Kidney capillary endothelial cell (primary cell): ENCODE measurements at regions not wholly inside any gene's neighbourhood (a gene's known extent, or its start where the extent isn't known, plus 50 kb on each side); places are given as distances from the start of the nearest gene placed in this dataset.

Source experiments
- DNase-seq: peaks from one replicate; pipeline ENCODE4 v3.0.0-alpha.2; 2018; ENCODE audit warnings: low spot score

DNA sequence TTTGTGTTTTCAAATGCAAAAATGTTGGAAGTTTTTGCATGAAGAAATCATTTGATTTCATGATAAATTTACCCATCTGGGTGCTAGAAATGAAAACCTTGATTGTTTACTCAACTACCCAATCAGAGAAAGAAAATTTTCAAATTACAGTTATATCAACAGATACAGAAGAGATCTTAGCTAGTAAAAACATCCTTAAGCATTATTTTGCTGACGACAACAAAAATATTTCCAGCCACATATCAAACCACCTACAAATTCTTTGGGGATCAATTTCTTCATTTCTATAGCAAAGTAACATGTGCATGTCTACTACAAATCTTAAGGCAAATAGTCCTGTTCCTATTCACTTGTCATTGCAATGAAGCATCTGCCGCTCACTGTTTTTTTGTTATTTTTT is 530.3 kb downstream of the ZIC1 start:
- no peak for DNase-seq

DNA sequence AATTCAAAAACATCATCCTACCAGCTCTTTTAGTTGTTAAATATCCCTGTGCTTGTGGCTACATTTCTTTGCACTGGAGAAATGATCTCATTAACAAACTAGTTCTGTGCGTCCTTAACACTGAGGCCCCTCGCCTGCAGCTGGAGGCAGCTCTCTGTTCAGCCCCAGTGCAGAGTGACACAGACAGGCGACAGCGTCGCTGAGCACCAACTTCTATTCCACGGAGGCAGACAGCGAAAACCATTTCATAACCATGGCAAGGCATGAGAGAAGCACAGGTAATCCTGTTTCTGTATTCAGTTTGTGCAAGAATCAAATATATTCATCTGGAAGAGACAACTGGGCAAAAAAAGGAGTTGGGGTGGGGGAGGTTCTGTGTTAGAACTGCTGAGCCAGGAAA is 530.7 kb downstream of the ZIC1 start:
- DNase-seq: no peak

DNA sequence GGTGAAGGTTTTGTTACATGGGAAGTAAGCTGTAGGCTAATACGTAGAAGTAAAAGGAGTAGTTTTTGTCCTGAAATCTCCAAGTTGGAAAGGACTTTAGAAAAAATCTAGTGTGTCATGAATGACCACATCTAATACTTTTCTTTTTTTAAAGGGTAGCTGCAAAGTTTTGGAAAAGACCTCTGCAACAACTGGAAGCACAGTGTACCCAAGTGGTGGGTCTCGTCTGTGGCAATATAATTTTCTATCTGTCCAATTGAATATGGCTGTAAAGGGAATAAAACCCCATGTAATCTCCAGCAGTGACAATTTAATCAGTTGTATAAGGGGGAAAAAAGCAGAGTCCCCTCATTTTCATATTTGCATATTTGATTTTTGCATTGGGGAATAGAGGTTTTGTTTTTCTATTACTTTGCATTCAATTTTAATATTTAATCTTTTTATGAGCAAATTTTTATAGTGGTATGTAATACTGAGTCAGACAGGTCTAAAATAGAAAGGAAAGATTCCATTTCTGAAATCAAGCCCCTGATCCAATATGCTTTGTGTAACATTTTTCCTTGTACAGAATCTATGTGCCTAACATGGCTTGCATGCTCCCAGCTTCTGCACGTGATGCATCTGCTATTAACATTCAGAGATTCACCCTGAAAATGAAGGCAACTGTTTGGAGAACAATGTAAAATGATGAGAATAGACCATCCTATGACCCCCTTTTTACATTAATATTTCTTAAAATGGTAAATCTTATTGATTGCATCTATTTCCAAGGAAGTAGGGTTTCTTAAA is 531.4 kb downstream of the ZIC1 start:
- no peak for DNase-seq

DNA sequence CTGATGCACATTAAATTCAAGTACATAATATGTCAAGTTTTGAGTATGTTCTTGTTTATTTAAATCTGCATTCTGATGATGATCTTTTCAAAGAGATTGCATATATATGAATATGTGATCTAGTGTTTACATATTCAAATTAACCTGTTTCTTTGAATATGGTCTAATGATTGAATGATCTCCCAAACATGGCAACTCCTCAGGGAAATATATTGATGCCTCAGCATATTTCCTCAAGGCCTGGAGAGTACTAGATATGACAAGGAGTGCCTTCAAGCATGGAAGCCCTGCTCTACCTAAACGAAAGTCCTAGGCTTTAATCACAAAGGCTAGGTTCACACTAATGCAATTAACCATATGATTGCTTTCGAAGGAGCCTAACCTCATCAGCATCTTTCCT is 532.8 kb downstream of the ZIC1 start:
- no peak for DNase-seq

DNA sequence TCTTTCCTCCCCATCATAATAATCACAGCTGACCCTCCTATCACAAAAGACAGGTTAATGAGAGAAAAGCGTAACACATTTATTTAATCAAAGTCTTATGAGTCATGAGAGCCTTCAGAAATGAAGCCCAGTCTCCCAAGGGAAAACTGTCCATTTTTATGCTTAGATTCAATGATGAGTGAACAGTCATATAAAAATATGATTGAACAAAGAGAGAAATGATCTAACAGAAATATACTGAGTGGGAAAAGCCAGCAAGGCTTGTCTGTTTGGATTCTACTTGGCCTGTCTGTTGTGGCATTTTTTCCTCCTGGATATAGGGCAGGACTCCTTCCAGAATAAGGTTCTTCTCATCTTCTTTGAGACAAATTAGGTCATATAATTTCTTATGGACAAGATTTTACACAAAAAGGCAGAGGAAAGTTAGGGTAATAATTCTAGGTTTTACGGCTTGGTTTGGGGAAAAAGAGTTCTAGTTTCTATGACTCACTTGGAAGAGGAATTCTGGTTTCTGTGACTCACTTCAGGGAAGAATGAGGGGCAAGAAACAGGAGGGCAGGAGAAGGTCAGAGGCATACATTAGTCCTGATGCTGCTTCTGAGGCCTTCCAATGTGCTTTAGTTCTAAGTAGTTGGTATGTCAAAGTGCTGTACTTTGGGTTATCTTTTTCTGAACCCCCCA is 534.2 kb downstream of the ZIC1 start:
- DNase-seq: peak; percentile 58

DNA sequence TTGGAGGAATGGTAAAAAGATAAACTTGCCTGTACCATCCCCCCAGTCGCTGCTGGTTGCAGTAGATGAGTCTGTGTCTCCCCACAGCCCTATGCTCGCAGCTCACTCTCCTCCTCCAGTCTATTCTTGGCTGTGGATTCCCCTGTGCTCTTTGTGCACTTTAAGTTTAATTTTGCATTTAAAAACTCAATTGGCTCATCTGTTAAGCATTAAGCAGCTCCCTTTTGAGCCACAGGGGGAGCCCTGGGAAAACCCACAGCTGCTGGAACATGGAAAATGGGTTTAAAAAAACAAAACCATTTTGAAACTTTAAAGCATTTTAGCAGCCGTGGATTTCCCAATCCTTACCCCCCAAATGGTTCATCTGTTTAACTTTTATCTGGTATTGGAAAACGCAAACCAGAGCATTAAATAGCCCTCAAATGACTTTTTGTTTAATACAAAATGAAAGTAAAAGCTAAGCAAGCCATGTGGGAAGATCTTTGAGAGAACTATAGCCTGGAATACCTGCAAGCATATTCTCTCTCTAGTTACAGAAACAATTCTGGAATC is 536.9 kb downstream of the ZIC1 start:
- DNase-seq: no peak

DNA sequence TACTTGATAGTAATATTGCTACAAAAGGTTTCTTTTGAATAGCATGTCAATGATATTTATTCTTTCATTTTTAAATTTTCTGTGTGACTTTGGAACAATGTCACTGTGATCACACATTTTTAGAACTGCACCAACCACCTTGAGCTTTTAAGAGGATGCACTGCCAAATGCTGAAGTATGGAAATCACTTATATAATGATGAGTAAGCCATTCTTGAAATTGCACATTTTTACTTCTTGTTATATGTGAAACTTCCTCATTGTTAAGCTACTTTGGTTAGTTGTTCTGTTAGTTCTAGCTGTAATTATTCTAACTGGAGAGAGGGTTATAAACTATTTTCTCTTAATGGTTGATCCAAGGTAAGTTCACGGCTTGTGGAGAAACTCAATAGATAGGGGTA is 547.5 kb downstream of the ZIC1 start:
- no peak for DNase-seq

DNA sequence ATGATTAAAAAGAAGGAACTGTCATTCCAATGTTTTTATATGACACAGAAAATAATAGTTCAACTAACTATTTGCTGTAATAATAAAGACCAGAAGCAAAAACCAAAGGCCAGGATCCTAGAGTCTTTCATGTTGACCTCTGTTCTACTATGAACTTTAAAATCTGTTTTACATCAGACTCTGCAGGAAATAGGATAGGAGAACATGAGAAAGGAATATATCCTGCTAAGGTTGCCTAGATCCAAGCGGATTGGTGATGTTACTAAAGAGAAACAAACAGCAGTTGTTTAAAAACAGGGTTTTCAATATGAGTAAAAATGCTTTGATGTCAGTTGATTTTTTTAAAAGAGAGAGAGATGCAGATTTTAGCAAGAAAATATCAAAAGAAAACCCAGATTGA is 549.6 kb downstream of the ZIC1 start:
- no peak for DNase-seq

DNA sequence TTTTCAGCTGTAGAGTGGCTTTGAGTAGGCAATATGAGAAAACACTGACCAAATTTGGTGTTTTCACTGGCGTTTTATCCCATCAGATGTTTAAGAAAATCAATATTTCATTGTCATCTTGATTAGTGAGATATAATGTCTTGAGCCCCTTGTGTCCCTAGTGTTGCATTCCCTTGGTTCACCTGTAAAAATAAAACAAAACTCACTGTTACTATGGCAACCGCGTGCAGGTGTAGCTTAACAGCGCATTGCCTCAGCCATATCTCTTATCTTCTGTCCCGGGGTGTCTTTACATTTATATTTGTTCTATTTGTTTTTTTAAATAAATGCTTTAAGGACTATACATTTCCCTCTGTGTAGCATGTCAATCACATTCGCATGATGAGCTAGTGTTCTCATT is 551.6 kb downstream of the ZIC1 start:
- no peak for DNase-seq

DNA sequence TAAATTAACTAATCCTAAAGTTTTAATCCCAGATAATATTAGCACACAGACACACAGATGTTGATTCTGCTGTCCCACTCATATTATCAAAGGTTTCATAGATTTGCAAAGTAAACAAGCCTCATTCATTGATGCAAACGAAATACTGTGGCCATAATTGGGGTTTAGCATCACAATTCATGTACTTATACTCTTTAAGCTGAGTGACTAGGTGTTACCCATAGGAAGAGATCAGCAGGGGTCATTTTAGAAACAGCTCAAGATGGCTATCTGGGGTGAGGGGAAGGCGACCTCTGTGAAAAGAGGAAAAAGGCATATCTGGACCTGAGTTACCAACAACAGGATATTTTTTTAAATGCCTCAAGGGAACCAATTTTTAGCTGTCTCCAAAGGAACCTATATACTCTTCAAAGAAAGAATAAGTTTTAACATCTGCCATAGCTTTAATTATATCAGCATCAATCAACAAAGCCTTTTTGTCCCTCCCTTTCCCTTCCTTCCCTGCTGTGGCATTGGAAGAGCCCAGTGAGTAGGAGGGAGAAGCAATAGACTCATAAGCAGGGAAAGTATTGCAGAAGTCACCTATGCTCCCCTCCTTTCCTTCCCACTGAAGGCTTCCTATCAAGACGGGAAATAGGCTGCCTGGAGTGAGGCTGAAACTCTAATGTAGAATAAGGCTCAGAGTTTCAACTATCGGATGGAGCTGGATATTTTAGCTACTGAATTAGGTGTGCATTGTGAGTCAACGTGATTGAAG is 553.4 kb downstream of the ZIC1 start:
- no peak for DNase-seq

DNA sequence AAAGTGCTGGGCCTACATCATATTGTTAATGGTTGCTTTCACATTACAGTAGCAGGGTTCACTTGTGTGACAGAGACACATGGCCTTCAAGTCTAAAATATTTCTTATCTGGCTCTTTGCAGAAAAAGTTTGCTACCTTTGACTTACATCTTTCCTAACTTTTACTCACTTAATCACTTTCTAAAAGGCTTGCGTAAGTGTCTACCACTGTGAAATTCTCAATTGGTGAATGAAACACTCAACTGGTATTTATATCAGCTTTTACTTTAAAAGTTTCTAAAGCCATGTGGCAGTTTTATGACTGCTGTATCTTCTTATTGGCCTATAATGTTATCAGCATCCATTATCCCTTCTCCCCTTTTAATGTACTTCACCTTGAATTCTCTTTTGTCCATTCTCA is 554.5 kb downstream of the ZIC1 start:
- DNase-seq: no peak

DNA sequence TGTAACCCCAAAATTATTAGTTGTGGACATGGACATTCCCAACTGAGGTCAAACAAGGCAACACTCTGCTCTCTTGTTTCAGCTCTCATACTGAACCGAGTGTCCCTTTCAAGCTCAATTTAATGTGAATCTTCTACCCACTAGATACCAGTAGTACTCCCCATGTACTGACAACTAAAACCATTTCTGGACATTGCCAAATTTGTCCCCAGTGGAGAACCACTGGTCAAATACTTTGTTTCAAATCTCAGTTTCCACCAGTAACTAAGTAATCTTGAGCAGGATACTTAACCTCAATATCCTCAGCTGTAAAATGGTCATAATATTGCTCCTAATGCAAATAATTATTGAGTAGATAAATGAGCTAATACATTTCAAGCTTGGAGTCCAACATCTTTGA is 566.0 kb downstream of the ZIC1 start:
- DNase-seq: no peak

DNA sequence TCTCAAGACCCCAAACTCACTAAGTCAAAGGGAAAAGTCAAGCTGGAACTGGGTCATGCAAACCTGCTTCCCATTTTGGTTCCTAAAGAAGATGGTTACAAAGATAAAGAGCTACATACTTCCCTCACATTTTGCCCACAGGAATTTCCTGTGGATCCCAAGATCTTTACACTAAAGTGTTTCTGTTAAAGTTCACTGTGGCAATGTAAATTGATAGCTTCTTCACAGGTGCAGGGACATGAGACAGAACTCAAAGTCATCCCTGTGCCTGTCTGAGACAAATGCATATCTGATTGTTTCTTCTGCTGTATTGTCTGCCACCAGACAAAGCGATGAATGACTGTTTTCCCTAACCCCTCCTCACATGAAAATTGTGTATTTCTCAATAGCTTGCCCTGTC is 567.8 kb downstream of the ZIC1 start:
- DNase-seq: no peak

DNA sequence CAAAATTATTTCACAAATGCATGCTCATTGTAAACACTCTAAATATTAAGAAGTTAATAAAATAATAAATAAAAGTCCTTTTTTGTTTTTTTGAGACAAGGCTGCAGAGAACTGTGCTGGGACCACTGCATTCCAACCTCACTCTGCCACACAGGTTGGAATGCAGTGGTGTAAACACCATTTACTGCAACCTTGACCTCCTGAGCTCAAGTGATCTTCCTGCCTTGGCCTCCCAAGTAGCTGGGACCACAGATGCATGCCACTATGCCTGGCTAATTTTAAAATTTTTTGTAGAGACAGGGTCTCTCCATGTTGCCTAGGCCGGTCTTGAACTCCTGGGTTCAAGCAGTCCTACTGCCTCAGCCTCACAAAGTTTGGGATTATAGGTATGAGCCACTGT is 578.4 kb downstream of the ZIC1 start:
- no peak for DNase-seq

DNA sequence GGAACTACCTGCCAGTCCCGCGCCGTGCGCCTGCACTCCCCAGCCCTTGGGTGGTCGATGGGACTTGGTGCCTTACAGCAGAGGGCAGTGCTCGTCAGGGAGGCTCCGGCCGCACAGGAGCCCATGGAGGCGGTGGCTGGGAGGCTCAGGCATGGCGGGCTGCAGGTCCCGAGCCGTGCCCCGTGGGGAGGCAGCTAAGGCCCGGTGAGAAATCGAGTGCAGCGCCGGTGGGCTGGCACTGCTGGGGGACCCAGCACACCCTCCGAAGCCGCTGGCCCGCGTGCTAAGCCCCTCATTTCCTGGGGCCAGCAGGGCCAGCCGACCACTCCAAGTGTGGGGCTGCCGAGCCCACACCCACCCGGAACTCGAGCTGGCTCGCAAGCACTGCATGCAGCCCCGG is 580.2 kb downstream of the ZIC1 start:
- no peak for DNase-seq

DNA sequence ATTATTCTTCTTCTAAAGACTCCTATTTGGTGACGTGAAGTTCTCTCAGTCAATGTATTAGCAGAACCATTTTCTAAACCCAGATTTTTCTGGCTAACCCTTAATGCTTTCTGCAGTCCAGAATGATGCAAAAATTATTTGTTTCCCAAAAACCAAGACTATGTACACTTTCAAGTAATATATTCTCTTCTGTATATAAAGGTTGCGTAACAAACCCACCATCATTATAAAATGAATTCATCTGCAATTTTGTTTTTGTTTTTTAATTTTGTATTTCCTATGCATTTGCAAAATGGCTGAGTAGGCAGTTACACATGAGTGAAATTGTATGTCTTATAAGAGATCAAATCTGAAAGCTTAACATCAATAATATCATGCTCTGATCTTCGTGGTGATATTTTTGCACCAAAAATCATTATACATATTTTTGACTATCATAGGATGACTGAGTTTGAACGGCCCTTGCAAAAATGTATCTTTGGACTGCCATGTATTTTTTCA is 593.6 kb downstream of the ZIC1 start:
- no peak for DNase-seq

DNA sequence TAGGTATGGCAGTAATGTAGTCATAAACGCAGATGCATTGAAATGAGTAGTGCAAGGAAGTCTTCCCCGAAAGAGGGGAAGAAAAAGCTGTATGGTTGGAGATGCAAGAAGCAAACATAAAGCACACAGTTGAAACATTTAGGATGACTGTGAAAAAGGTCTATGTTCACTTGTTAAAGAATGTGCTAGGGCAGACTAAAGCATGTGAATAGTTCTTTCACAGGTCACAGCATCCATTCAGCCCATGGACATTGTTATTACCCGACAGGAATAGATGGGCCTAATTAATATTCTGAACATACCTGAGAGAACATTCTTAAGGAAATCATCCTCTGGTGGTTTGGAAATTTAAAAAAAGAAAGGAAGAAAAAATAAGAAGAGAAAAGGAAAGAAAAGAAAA is 595.2 kb downstream of the ZIC1 start:
- DNase-seq: no peak

DNA sequence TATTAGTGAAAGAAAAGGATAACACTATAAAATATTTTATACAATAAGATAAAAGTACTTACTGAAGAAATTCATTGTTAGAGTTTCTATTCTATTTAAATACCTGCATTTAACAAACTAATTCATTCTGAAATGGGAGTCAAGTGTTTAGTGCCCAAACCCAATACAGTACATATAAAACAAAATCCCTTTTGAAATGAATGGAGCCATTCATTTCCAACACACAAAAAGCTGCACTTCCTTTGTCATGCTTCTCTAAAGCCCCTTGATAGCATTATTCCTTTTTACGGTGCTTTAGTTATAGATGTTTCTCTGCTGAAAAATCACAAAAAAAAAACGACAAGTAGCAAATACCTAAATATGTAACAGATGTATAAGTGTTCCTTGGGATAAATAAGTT is 596.3 kb downstream of the ZIC1 start:
- DNase-seq: no peak

DNA sequence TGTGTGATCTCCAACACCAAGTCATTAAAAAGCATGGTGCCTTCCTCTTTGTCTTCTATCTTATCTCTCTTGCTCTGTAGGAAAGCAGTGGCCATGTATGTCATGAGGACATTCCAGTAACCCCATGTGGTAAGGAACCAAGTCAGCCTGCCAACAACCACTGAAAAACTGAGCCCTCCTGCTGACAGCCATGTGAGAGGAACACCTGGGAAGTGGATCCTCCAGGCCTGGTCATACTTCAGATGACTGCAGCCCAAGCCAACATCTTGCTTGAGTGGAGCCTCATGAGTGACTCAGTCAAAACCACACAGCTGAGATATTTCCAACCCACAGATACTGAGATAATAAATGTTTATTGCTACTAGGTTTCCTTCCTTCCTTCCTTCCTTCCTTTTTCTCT is 597.3 kb downstream of the ZIC1 start:
- no peak for DNase-seq

DNA sequence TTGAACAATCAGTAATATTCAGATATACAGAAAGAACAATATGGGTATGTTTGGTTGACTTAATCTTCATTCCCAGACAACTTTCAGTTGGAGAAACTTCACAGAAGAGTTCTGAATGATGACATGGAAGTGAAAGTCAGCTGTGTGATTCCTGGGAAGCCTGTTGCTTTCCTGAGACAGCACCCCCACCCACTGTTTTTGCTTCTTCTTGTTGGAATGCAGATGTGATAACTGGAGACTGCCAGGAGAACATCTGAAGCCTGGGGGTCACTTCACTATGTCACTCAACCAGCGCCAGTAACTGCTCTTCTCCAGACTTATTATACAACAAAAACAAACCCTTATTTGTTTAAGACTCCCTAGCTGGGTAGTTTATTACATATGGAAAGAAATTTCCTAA is 599.4 kb downstream of the ZIC1 start:
- no peak for DNase-seq

DNA sequence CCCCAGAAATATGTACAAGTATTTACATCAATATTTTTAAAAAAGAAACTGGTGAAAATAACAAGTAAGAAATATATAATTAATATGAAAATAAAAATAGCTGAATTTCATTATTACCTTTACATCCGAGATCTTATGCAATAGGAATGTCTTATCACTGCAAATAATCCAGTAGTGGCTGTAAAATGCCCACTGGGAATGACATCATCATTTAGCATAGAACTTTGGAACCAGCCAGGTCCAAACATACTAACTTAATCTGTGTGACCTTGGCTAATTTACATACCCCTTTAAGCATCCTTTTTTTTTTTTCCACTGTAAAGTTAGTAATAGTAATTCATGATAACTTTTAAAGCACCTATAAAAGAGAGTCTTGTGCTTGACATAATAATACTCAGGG is 611.7 kb downstream of the ZIC1 start:
- DNase-seq: no peak

DNA sequence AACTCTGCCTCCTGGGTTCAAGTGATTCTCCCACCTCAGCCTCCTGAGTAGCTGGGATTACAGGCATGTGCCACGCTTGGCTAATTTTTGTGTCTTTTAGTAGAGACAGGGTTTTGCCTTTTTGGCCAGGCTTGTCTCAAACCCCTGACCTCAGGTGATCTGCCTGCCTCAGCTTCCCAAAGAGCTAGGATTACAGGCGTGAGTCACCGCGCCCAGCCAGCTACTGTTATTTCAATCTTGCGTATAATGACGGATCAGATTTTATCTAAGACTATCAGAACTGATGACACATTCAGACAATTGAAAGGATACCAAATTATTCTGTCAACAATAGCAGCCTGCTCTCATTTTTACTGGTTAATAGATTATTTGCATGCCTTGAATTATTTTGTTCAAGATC is 612.2 kb downstream of the ZIC1 start:
- DNase-seq: no peak

DNA sequence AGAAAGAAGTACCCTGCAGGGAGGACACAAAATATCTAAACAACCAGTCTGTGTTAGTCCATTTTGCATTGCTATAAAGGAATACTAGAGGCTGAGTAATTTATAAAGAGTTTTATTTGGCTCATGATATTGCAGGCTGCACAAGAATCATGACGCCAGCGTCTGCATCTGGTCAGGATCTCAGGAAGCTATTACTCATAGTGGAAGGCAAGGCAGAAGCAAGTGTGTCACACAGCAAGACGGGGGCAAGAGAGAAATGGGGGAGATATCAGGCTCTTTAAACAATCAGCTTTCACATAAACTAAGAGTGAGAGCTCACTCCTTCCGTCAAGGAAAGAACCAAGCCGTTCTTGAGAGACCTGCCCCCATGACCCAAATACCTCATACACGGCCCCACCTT is 614.8 kb downstream of the ZIC1 start:
- DNase-seq: peak; percentile 69
